ENCODE measurements at regions not wholly inside any gene's neighbourhood (a gene's known extent, or its start where the extent isn't known, plus 50 kb on each side); places are given as distances from the start of the nearest gene placed in this dataset.

DNA sequence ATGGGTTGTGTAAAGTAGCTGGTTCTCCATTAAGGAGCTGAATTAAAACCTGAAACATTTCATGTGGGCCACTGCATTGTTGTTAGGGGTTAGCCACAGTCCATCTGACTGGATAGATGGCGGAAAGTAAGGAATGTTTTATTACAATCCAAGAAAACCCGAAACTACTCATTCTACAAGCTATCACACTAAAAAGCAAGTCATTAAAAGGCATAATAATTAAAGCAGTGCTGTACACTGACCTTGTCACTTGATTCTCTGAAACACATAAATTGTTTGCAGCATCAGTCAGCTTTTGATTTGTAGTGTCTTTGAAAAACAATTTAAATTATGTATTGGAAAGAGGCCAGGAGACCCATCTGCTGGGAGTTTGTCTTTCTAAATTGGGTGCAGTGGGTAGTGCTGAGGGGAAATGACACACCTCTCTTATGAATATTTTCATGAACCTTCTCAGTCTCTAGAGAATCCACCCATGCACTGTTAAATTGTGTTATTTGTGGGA is 75.7 kb upstream of the ANK2 start:
- Mint-ChIP-seq H3K4me3 (no peak overlapping the region), H3K27ac (no peak overlapping the region), H3K36me3 (ENCODE audit: low read depth) (no peaks in the 10 kb centered on the region), H3K9me3 (no peaks in the 10 kb centered on the region), H3K27me3 (no peaks in the 10 kb centered on the region), H3K4me1 (no peaks in the 10 kb centered on the region)
- ChIA-PET POLR2A (no interaction called here), CTCF (interaction anchor here (0.7 kb wide), 1 partner anchor 25 kb away, joined by 3 read pairs; no protein-coding TSS in a partner anchor)
- DNase-seq (no peak), ATAC-seq (ENCODE audit: low read depth) (no peak)
- TF ChIP-seq, protein P1, sequence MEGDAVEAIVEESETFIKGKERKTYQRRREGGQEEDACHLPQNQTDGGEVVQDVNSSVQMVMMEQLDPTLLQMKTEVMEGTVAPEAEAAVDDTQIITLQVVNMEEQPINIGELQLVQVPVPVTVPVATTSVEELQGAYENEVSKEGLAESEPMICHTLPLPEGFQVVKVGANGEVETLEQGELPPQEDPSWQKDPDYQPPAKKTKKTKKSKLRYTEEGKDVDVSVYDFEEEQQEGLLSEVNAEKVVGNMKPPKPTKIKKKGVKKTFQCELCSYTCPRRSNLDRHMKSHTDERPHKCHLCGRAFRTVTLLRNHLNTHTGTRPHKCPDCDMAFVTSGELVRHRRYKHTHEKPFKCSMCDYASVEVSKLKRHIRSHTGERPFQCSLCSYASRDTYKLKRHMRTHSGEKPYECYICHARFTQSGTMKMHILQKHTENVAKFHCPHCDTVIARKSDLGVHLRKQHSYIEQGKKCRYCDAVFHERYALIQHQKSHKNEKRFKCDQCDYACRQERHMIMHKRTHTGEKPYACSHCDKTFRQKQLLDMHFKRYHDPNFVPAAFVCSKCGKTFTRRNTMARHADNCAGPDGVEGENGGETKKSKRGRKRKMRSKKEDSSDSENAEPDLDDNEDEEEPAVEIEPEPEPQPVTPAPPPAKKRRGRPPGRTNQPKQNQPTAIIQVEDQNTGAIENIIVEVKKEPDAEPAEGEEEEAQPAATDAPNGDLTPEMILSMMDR (IDR thresholded peaks at IDR 0.05), result no peak
- intact Hi-C loops (cut with micrococcal nuclease), result no loop called here

GRCh38 chr4:112975567-112976355 is 73.7 kb upstream of the ANK2 start:
- TF ChIP-seq, protein P1 (IDR thresholded peaks at IDR 0.05), result no peak
- no peaks in the 10 kb centered on the region for H3K36me3 Mint-ChIP-seq (ENCODE audit: low read depth)
- H3K9me3 Mint-ChIP-seq, result no peaks in the 10 kb centered on the region
- intact Hi-C loops (cut with micrococcal nuclease), result no loop called here
- H3K4me3 Mint-ChIP-seq, result no peak overlapping the region
- ATAC-seq (ENCODE audit: low read depth), result no peak
- H3K4me1 Mint-ChIP-seq, result no peaks in the 10 kb centered on the region
- CTCF ChIA-PET, result no interaction called here
- H3K27ac Mint-ChIP-seq, result no peak overlapping the region
- H3K27me3 Mint-ChIP-seq, result no peaks in the 10 kb centered on the region
- no peak for DNase-seq
- POLR2A ChIA-PET, result no interaction called here

DNA sequence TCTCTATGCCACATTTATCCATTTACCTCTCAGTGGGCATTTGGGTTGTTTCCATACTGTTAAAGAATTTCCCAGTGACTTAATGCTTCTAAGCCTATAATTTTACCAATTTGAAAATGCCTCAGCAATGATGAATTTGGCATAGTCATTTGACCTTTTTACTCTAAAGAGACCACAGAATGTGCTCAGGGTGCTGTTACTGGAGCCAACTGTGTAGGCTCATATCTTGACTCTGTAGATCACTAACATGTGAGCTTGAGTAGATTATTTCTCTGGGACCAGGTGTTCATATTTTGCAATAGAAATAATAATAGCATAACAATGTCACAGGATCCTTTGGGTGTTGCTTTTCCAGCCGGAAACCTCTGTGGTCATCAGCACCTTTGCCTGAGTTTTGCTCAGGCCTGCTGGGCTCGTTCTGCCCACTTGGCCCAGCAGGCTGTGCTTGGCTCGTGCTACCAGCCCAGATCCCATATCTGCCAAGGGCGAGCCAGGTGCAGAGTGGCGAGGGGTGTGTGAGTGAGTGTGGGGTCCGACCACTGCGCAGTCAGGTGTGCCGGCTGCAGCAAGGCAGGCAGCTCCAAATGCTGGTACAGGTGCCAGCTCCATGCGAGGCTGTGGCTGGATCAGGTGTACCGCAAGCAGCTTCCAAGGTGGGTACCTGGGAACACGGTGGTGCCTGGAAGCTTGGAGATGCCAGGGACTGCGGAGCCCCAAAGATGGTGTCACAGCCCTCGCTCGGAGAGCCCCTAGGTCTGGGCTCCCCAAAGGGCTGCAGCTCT is 70.6 kb upstream of the ANK2 start:
- TF ChIP-seq, protein P1 (IDR thresholded peaks at IDR 0.05), result no peak
- ATAC-seq (ENCODE audit: low read depth) (no peak), DNase-seq (no peak)
- intact Hi-C loops (cut with micrococcal nuclease), result no loop called here
- Mint-ChIP-seq H3K27me3 (no peaks in the 10 kb centered on the region), H3K4me1 (no peaks in the 10 kb centered on the region), H3K27ac (no peak overlapping the region), H3K9me3 (no peaks in the 10 kb centered on the region), H3K4me3 (no peak overlapping the region), H3K36me3 (ENCODE audit: low read depth) (no peaks in the 10 kb centered on the region)
- POLR2A ChIA-PET, result no interaction called here
- CTCF ChIA-PET, result no interaction called here

DNA sequence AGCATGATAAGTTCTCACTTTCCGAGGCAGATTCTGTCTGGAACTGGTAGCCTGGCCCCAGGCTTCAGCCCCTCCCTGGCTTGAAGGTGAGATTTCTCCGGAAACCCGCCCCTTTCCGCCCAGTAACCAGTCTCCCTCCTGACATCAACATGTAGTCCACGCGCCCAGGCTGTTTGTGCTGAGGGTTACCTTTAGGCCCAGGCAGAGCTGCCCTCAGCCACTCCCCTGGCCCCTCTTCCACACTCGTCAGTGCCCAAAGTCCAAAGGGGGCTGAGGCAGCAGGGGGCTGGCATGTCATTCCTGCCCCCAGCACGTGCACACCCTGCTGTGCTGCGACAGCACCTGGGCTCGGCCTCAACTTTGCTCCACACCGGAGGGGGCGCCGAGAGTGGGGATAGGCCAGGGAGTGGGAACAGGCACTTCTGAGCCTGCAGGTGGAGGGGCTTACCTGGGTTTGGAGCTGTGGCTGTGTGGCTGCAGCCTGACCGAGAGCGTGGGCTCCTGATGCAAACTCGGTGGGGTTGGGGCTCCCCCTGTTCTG is 69.5 kb upstream of the ANK2 start:
- Mint-ChIP-seq H3K36me3 (ENCODE audit: low read depth) (no peaks in the 10 kb centered on the region), H3K27me3 (no peaks in the 10 kb centered on the region), H3K27ac (no peak overlapping the region), H3K4me1 (no peaks in the 10 kb centered on the region), H3K4me3 (no peak overlapping the region), H3K9me3 (no peaks in the 10 kb centered on the region)
- DNase-seq (no peak), ATAC-seq (ENCODE audit: low read depth) (no peak)
- intact Hi-C loops (cut with micrococcal nuclease), result no loop called here
- CTCF ChIA-PET, result interaction anchor here (1.1 kb wide), 1 partner anchor 28 kb away, joined by 3 read pairs; no protein-coding TSS in a partner anchor
- POLR2A ChIA-PET, result no interaction called here
- TF ChIP-seq, protein P1 (IDR thresholded peaks at IDR 0.05), result no peak

DNA sequence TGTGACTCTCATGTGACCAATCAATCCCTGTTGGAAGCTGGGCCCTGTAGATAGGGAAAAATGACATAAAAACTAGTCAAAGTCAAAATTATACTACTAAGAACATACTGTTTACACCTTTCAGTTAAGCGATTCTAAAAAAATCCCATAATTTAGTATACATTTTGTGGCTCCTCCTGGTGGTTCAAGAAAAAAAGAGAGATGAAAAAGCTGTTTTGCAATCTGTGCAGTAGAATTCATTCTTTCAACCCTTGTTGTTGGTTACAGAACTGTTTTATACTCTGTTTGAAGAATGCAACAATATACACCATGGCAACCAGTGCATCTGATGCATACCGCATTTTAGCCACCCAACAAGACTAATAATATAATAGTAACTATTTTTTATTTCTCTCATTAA is 66.8 kb upstream of the ANK2 start:
- H3K4me3 Mint-ChIP-seq, result no peak overlapping the region
- H3K4me1 Mint-ChIP-seq, result no peaks in the 10 kb centered on the region

More for the DNA sequence above, 66.8 kb upstream of the ANK2 start:
- ATAC-seq (ENCODE audit: low read depth), result no peak
- intact Hi-C loops (cut with micrococcal nuclease), result no loop called here
- TF ChIP-seq, protein P1 (IDR thresholded peaks at IDR 0.05), result no peak
- no peaks in the 10 kb centered on the region for H3K27me3 Mint-ChIP-seq
- CTCF ChIA-PET, result no interaction called here
- H3K27ac Mint-ChIP-seq, result no peak overlapping the region
- POLR2A ChIA-PET, result no interaction called here
- H3K9me3 Mint-ChIP-seq, result no peaks in the 10 kb centered on the region
- no peak for DNase-seq
- no peaks in the 10 kb centered on the region for H3K36me3 Mint-ChIP-seq (ENCODE audit: low read depth)
